DOHH2 (cell line): ENCODE measurements at regions not wholly inside any gene's neighbourhood (a gene's known extent, or its start where the extent isn't known, plus 50 kb on each side); places are given as distances from the start of the nearest gene placed in this dataset.
"Not testable (repeated sequence)": the region's sequence is repeated elsewhere in the genome, so short reads cannot be mapped to it uniquely, and the experiment has no call there.

ENCODE experiments used
- CTCF ChIP-seq: fragments of 200-600 bp; sonication (generic); IDR thresholded peaks from one replicate; pipeline ENCODE4 v1.5.1; 2014; ENCODE audit warnings: antibody characterized with exemption, mild to moderate bottlenecking, low read depth, low read length; ENCODE audit not compliant: poor library complexity, severe bottlenecking
- EZH2phosphoT487 ChIP-seq: fragments of 200-600 bp; sonication (generic); IDR thresholded peaks from 2 replicates; pipeline ENCODE4 v1.6.1; 2017; ENCODE audit warnings: borderline replicate concordance, mild to moderate bottlenecking, antibody characterized with exemption, low read length, moderate library complexity, mixed read lengths

GRCh38 chr1:120315738-120316137, 99.1 kb upstream of the NBPF8 start:
- TF ChIP-seq CTCF, EZH2phosphoT487: not testable (repeated sequence)
